Muscle layer of colon (tissue), 2 donors: ENCODE measurements at regions not wholly inside any gene's neighbourhood (a gene's known extent, or its start where the extent isn't known, plus 50 kb on each side); places are given as distances from the start of the nearest gene placed in this dataset.
"Not testable (repeated sequence)": the region's sequence is repeated elsewhere in the genome, so short reads cannot be mapped to it uniquely, and the experiment has no call there.

ENCODE experiments used
- H3K27ac ChIP-seq: one replicate; pipeline ENCODE4 v1.7.0; 2013; ENCODE audit warnings: low read depth, mild to moderate bottlenecking, low read length, moderate library complexity
- H3K27me3 ChIP-seq, 2 donors: one replicate each; pipeline ENCODE4 v1.7.0; 2013; ENCODE audit warnings: low read length in 2 of 2, mild to moderate bottlenecking in 2 of 2; ENCODE audit not compliant: insufficient read depth in 2 of 2, control insufficient read depth in 1 of 2
- H3K36me3 ChIP-seq: one replicate; pipeline ENCODE4 v1.7.0; 2013; ENCODE audit warnings: mild to moderate bottlenecking, low read length; ENCODE audit not compliant: insufficient read depth
- H3K4me1 ChIP-seq: one replicate; pipeline ENCODE4 v1.7.0; 2013; ENCODE audit warnings: mild to moderate bottlenecking, low read length; ENCODE audit not compliant: insufficient read depth
- H3K4me3 ChIP-seq, 2 donors: one replicate each; pipeline ENCODE4 v1.7.0; 2013; ENCODE audit warnings: low read length in 2 of 2, low read depth in 1 of 2, mild to moderate bottlenecking in 1 of 2, moderate library complexity in 1 of 2
- H3K9ac ChIP-seq: one replicate; pipeline ENCODE4 v1.7.0; 2013; ENCODE audit warnings: low read length
- H3K9me3 ChIP-seq: one replicate; pipeline ENCODE4 v1.7.0; 2013; ENCODE audit warnings: mild to moderate bottlenecking, low read length
- donor health status: abdominal sarcoma.
- donor health status: Adenocarcinoma of cecum.

GRCh38 chr11:134994431-134994830 lies 582.4 kb upstream of the B3GAT1 start:
- Histone ChIP-seq H3K4me1 (no peaks in the 10 kb centered on the region), H3K36me3 (no peaks in the 10 kb centered on the region), H3K4me3 (no peak overlapping the region), H3K9me3 (no peaks in the 10 kb centered on the region), H3K27ac (no peak overlapping the region), H3K27me3 (peaks cover 0 to 1% of the 10 kb centered on the region in 2 donors), H3K9ac (no peak overlapping the region)

GRCh38 chr11:134993691-134994243 lies 581.7 kb upstream of the B3GAT1 start:
- H3K4me3 ChIP-seq = no peak overlapping the region
- no peak overlapping the region for H3K27ac ChIP-seq
- H3K9me3 ChIP-seq = no peaks in the 10 kb centered on the region
- no peaks in the 10 kb centered on the region for H3K4me1 ChIP-seq
- no peak overlapping the region for H3K9ac ChIP-seq
- H3K27me3 ChIP-seq = no peaks in the 10 kb centered on the region
- no peaks in the 10 kb centered on the region for H3K36me3 ChIP-seq

GRCh38 chr11:134992981-134993380 lies 580.9 kb upstream of the B3GAT1 start:
- Histone ChIP-seq H3K4me1 (no peaks in the 10 kb centered on the region), H3K4me3 (no peak overlapping the region), H3K36me3 (no peaks in the 10 kb centered on the region), H3K9ac (no peak overlapping the region), H3K27me3 (no peaks in the 10 kb centered on the region), H3K9me3 (no peaks in the 10 kb centered on the region), H3K27ac (no peak overlapping the region)

GRCh38 chr11:134988495-134988894 lies 576.5 kb upstream of the B3GAT1 start:
- Histone ChIP-seq H3K4me3 (no peak overlapping the region), H3K4me1 (no peaks in the 10 kb centered on the region), H3K27me3 (no peaks in the 10 kb centered on the region), H3K27ac (no peak overlapping the region), H3K9me3 (no peaks in the 10 kb centered on the region), H3K9ac (no peak overlapping the region), H3K36me3 (no peaks in the 10 kb centered on the region)

DNA sequence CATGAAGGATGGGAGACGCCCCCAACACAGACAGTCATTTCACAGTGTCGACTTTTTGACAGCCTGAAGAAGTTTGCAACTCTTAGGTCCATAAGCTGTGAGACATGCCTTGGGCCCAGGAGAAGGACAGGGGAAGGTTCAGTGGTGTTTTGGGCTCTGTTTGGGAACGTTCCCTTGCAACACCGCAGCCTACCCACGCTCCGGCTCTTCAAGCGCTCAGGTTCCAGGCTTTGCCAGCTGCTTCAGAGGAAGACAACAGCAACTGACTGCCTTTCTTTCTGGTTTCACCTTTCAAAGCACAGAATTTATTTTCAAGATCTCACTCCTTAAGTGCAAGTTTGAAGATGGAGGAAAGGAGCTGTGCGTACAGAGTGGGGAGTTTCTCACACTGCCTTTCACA lies 575.8 kb upstream of the B3GAT1 start:
- Histone ChIP-seq H3K27me3 (no peaks in the 10 kb centered on the region), H3K36me3 (no peaks in the 10 kb centered on the region), H3K9me3 (no peaks in the 10 kb centered on the region), H3K27ac (no peak overlapping the region), H3K9ac (no peak overlapping the region), H3K4me3 (no peak overlapping the region), H3K4me1 (no peaks in the 10 kb centered on the region)

GRCh38 chr11:134987223-134987768 lies 575.3 kb upstream of the B3GAT1 start:
- Histone ChIP-seq H3K4me3 (no peak overlapping the region), H3K27me3 (no peaks in the 10 kb centered on the region), H3K4me1 (no peaks in the 10 kb centered on the region), H3K27ac (no peak overlapping the region), H3K9ac (no peak overlapping the region), H3K36me3 (no peaks in the 10 kb centered on the region), H3K9me3 (no peaks in the 10 kb centered on the region)

DNA sequence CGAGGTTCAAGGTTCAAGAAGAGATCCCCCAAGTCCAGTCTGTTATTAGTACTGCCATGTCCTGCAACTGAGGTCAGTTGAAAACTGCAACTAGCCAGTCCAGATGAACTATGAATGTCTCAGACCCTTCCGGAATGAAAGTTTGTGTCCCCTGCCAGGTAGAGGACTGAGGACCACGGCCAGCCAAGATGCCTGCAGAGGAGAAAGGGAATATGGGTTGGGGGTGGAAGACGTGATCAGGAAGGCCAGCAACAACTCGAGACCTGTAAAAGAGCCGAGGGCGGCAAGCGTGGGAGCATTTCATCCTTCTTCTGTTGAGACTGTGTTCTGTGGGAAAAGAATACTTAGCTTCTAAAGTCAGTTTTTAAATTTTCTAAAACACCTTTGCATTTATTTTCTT lies 572.4 kb upstream of the B3GAT1 start:
- Histone ChIP-seq H3K4me3 (no peak overlapping the region), H3K36me3 (no peaks in the 10 kb centered on the region), H3K4me1 (no peaks in the 10 kb centered on the region), H3K27me3 (no peaks in the 10 kb centered on the region), H3K27ac (no peak overlapping the region), H3K9me3 (no peaks in the 10 kb centered on the region), H3K9ac (no peak overlapping the region)

GRCh38 chr11:134982432-134982831 lies 570.4 kb upstream of the B3GAT1 start:
- H3K27ac ChIP-seq, H3K4me1 ChIP-seq, H3K9ac ChIP-seq, H3K36me3 ChIP-seq, H3K27me3 ChIP-seq, H3K9me3 ChIP-seq, H3K4me3 ChIP-seq: not testable (repeated sequence)

DNA sequence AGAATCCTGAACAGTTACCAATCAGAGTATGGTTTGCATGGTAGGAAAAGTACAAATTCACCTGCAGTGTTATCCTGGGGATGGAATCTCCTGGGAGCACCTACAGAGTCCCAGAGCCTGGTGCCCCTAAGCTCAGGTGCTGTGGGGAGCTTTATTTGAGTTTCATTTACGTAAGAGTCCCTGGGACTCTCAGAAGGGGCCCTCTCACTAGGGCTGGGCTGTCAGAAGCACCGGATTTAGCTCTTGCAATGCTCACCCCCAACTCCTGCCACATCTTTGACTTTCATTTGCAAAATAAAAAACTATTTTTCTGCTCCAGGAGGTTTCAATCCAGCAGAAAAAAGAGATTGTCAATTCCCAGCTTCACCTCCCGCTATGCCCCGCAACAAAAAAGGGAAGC lies 569.8 kb upstream of the B3GAT1 start:
- H3K27ac ChIP-seq = no peak overlapping the region
- no peaks in the 10 kb centered on the region for H3K4me1 ChIP-seq
- H3K27me3 ChIP-seq = no peaks in the 10 kb centered on the region
- H3K9ac ChIP-seq = no peak overlapping the region
- H3K9me3 ChIP-seq = no peaks in the 10 kb centered on the region
- H3K36me3 ChIP-seq = no peaks in the 10 kb centered on the region
- no peak overlapping the region for H3K4me3 ChIP-seq

- no peaks in the 10 kb centered on the region for H3K27me3 ChIP-seq
- H3K9me3 ChIP-seq = no peaks in the 10 kb centered on the region
- no peak overlapping the region for H3K4me3 ChIP-seq
- H3K27ac ChIP-seq = no peak overlapping the region
- no peak overlapping the region for H3K9ac ChIP-seq
- no peaks in the 10 kb centered on the region for H3K36me3 ChIP-seq
- H3K4me1 ChIP-seq = no peaks in the 10 kb centered on the region
Measured at GRCh38 chr11:134980819-134981710, 569.0 kb upstream of the B3GAT1 start.

GRCh38 chr11:134979089-134979457 lies 567.0 kb upstream of the B3GAT1 start:
- H3K36me3 ChIP-seq, H3K4me1 ChIP-seq, H3K9ac ChIP-seq, H3K27me3 ChIP-seq, H3K27ac ChIP-seq, H3K9me3 ChIP-seq, H3K4me3 ChIP-seq: not testable (repeated sequence)
